HL-60 (cell line): ENCODE measurements at regions not wholly inside any gene's neighbourhood (a gene's known extent, or its start where the extent isn't known, plus 50 kb on each side); places are given as distances from the start of the nearest gene placed in this dataset.

ENCODE experiments used
- POLR2AphosphoS5 ChIP-seq: IDR thresholded peaks from 2 replicates; pipeline ENCODE4 v1.6.1; 2012; ENCODE audit warnings: low read depth
- REST ChIP-seq: IDR thresholded peaks from 2 replicates; pipeline ENCODE4 v1.6.1; 2012; ENCODE audit warnings: low read depth; ENCODE audit not compliant: insufficient replicate concordance
- TF ChIP-seq, protein P1 (sequence below): IDR thresholded peaks from one replicate; pipeline ENCODE4 v1.5.1; 2011; ENCODE audit warnings: low read length, control low read depth, inconsistent platforms; ENCODE audit not compliant: insufficient read depth

GRCh38 chr13:74651121-74651520, 516.9 kb upstream of the KLF12 start:
- TF ChIP-seq, protein P1, sequence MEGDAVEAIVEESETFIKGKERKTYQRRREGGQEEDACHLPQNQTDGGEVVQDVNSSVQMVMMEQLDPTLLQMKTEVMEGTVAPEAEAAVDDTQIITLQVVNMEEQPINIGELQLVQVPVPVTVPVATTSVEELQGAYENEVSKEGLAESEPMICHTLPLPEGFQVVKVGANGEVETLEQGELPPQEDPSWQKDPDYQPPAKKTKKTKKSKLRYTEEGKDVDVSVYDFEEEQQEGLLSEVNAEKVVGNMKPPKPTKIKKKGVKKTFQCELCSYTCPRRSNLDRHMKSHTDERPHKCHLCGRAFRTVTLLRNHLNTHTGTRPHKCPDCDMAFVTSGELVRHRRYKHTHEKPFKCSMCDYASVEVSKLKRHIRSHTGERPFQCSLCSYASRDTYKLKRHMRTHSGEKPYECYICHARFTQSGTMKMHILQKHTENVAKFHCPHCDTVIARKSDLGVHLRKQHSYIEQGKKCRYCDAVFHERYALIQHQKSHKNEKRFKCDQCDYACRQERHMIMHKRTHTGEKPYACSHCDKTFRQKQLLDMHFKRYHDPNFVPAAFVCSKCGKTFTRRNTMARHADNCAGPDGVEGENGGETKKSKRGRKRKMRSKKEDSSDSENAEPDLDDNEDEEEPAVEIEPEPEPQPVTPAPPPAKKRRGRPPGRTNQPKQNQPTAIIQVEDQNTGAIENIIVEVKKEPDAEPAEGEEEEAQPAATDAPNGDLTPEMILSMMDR = no peak
- TF ChIP-seq POLR2AphosphoS5 = no peak
- no peak for TF ChIP-seq REST
